IMR-90 (cell line): ENCODE measurements at regions not wholly inside any gene's neighbourhood (a gene's known extent, or its start where the extent isn't known, plus 50 kb on each side); places are given as distances from the start of the nearest gene placed in this dataset.
A peak's percentile ranks its signal among the peaks of the same experiment; 100 is the strongest.

Source experiments
- ATAC-seq: fragments of 200-7000 bp; cut with Tn5 transposase; 2 replicates; pipeline ENCODE4 v1.9.1; 2020; ENCODE audit warnings: low read depth, mild to moderate bottlenecking, moderate library complexity
- BruUV-seq: library from RNA; stranded (reverse); fragments of 400-500 nt; replicated peaks from 2 replicates; lab custom pipeline; 2021; lab: Mats Ljungman, UMichigan
- CTCF ChIA-PET: fragments of 300-600 bp; formaldehyde crosslinking; extraction: SDS; loops from one replicate; lab custom pipeline; 2021; ENCODE audit warnings: antibody characterized with exemption; lab: Yijun Ruan, JAX
- POLR2A ChIA-PET: fragments of 300-600 bp; sonication (Branson Sonifier 250); formaldehyde crosslinking; loops from one replicate; lab custom pipeline; 2022; ENCODE audit warnings: antibody characterized with exemption; ENCODE audit not compliant: unreplicated experiment; lab: Charles Lee
- DNase-seq: peaks from one replicate; pipeline ENCODE4 v3.0.0; 2013
- H2AFZ ChIP-seq: replicated peaks from 2 replicates; pipeline ENCODE3; 2013; ENCODE audit warnings: low read length, mild to moderate bottlenecking; ENCODE audit not compliant: poor library complexity
- H2AK5ac ChIP-seq: 2 replicates; pipeline ENCODE4 v1.6.1; 2013; ENCODE audit warnings: low read depth, low read length, inconsistent platforms
- H2AK9ac ChIP-seq: replicated peaks from 2 replicates; pipeline ENCODE3; 2013; ENCODE audit warnings: mild to moderate bottlenecking, low read depth, low read length, moderate library complexity; ENCODE audit not compliant: poor library complexity
- H2BK120ac ChIP-seq: 2 replicates; pipeline ENCODE4 v1.6.1; 2013; ENCODE audit warnings: low read depth, low read length, inconsistent platforms
- H2BK15ac ChIP-seq: 3 replicates; pipeline ENCODE4 v1.6.1; 2013; ENCODE audit warnings: low read depth, low read length, inconsistent platforms
- H2BK20ac ChIP-seq: 2 replicates; pipeline ENCODE4 v1.6.1; 2013; ENCODE audit warnings: low read depth, mild to moderate bottlenecking, inconsistent platforms, low read length, moderate library complexity
- H2BK5ac ChIP-seq: 2 replicates; pipeline ENCODE4 v1.6.1; 2013; ENCODE audit warnings: mild to moderate bottlenecking, low read depth, low read length, inconsistent platforms; ENCODE audit not compliant: poor library complexity, severe bottlenecking
- H3K14ac ChIP-seq: replicated peaks from 2 replicates; pipeline ENCODE4 v1.6.1; 2013; ENCODE audit warnings: low read depth, low read length, inconsistent platforms
- H3K18ac ChIP-seq: 2 replicates; pipeline ENCODE4 v1.6.1; 2013; ENCODE audit warnings: low read depth, low read length, control low read depth
- H3K23ac ChIP-seq: 2 replicates; pipeline ENCODE4 v1.6.1; 2013; ENCODE audit warnings: low read depth, low read length, inconsistent platforms
- H3K27ac ChIP-seq: 2 replicates; pipeline ENCODE4 v1.5.1; 2013; ENCODE audit warnings: mild to moderate bottlenecking, control low read depth, low read length; ENCODE audit not compliant: insufficient read depth
- H3K27me3 ChIP-seq: 2 replicates; pipeline ENCODE4 v1.6.1; 2013; ENCODE audit warnings: low read length; ENCODE audit not compliant: control insufficient read depth, insufficient read depth
- H3K36me3 ChIP-seq: 2 replicates; pipeline ENCODE4 v1.6.1; 2013; ENCODE audit warnings: low read length, mixed read lengths; ENCODE audit not compliant: control insufficient read depth, insufficient read depth
- H3K4ac ChIP-seq: 2 replicates; pipeline ENCODE4 v1.6.1; 2013; ENCODE audit warnings: low read depth, low read length, inconsistent platforms
- H3K4me1 ChIP-seq: 2 replicates; pipeline ENCODE4 v1.6.1; 2013; ENCODE audit warnings: low read length, mixed read lengths; ENCODE audit not compliant: control insufficient read depth, insufficient read depth
- H3K4me2 ChIP-seq: 2 replicates; pipeline ENCODE4 v1.6.1; 2013; ENCODE audit warnings: low read depth, mild to moderate bottlenecking, control low read depth, low read length, moderate library complexity
- H3K4me3 ChIP-seq: 2 replicates; pipeline ENCODE4 v1.5.1; 2013; ENCODE audit warnings: low read depth, mild to moderate bottlenecking, control low read depth, low read length, moderate library complexity; ENCODE audit not compliant: insufficient read depth
- H3K56ac ChIP-seq: 2 replicates; pipeline ENCODE4 v1.6.1; 2013; ENCODE audit warnings: low read length, inconsistent platforms; ENCODE audit not compliant: insufficient read depth; ENCODE audit errors: extremely low read depth
- H3K79me1 ChIP-seq, 2 experiments: 2 replicates each; pipeline ENCODE4 v1.6.1; 2013; ENCODE audit warnings: low read length in 2 of 2, inconsistent platforms in 1 of 2, low read depth in 1 of 2
- H3K9ac ChIP-seq: 2 replicates; pipeline ENCODE4 v1.6.1; 2013; ENCODE audit warnings: low read depth, low read length, control low read depth
- H3K9me1 ChIP-seq: 2 replicates; pipeline ENCODE4 v1.6.1; 2013; ENCODE audit warnings: low read length, inconsistent platforms; ENCODE audit not compliant: insufficient read depth
- H3K9me3 ChIP-seq: 2 replicates; pipeline ENCODE4 v1.6.1; 2013; ENCODE audit warnings: low read length; ENCODE audit not compliant: control insufficient read depth, insufficient read depth
- H4K20me1 ChIP-seq: 2 replicates; pipeline ENCODE4 v1.6.1; 2013; ENCODE audit warnings: low read length, inconsistent platforms; ENCODE audit not compliant: insufficient read depth
- H4K5ac ChIP-seq: 2 replicates; pipeline ENCODE4 v1.6.1; 2013; ENCODE audit warnings: mild to moderate bottlenecking, low read depth, low read length, control low read depth
- H4K8ac ChIP-seq, 2 experiments: 2 replicates each; pipeline ENCODE4 v1.6.1; 2013; ENCODE audit warnings: low read depth in 2 of 2, low read length in 2 of 2, control low read depth in 1 of 2, inconsistent platforms in 1 of 2
- H4K91ac ChIP-seq: 2 replicates; pipeline ENCODE4 v1.6.1; 2013; ENCODE audit warnings: low read depth, low read length, inconsistent platforms; ENCODE audit not compliant: insufficient read depth
- BHLHE40 ChIP-seq: fragments of 150-350 bp; IDR thresholded peaks from 2 replicates; pipeline ENCODE4 v1.6.1; 2016; ENCODE audit warnings: mild to moderate bottlenecking, low read depth, low read length
- CEBPB ChIP-seq: IDR thresholded peaks from 2 replicates; pipeline ENCODE4 v1.6.1; 2012; ENCODE audit warnings: low read depth, low read length, improper control_type of control experiment
- CTCF ChIP-seq: conservative IDR thresholded peaks from 2 replicates; pipeline ENCODE4 v1.5.1; 2012; ENCODE audit warnings: mild to moderate bottlenecking, low read depth, low read length, improper control_type of control experiment
- ELK1 ChIP-seq: fragments of 150-350 bp; IDR thresholded peaks from 2 replicates; pipeline ENCODE4 v1.6.1; 2016; ENCODE audit warnings: low read depth, mild to moderate bottlenecking, low read length, moderate library complexity, borderline replicate concordance
- FOS ChIP-seq: fragments of 150-350 bp; IDR thresholded peaks from 2 replicates; pipeline ENCODE4 v1.6.1; 2016; ENCODE audit warnings: low read depth, low read length
- MAFK ChIP-seq: IDR thresholded peaks from 2 replicates; pipeline ENCODE4 v1.6.1; 2012; ENCODE audit warnings: low read depth, low read length, improper control_type of control experiment
- RAD21 ChIP-seq: IDR thresholded peaks from 2 replicates; pipeline ENCODE4 v1.6.1; 2012; ENCODE audit warnings: low read length, improper control_type of control experiment
- RCOR1 ChIP-seq: IDR thresholded peaks from 2 replicates; pipeline ENCODE4 v1.6.1; 2012; ENCODE audit warnings: mild to moderate bottlenecking, low read length, improper control_type of control experiment; ENCODE audit not compliant: insufficient replicate concordance
- RFX5 ChIP-seq: IDR thresholded peaks from 2 replicates; pipeline ENCODE4 v1.8.0; 2012; ENCODE audit warnings: low read depth, mild to moderate bottlenecking, low read length, moderate library complexity
- SMC3 ChIP-seq: fragments of 150-350 bp; IDR thresholded peaks from 2 replicates; pipeline ENCODE4 v1.6.1; 2016; ENCODE audit warnings: low read depth, mild to moderate bottlenecking, antibody characterized with exemption, low read length, moderate library complexity
- WGBS, 2 experiments: methylation state at CpG; one replicate each; pipeline versions ENCODE4 v1.1.5 to v1.1.7; 2013; ENCODE audit warnings: missing lambda C conversion rate in 2 of 2; ENCODE audit not compliant: insufficient read length in 1 of 2; ENCODE audit errors: extremely low coverage in 2 of 2; 5-methylcytosine and 5-hydroxymethylcytosine counted together
- dilution Hi-C: fragments of 300-500 bp; cut with HindIII; formaldehyde crosslinking; loops from one replicate; pipeline ENCODE4 v1.14.3; 2018; ENCODE audit warnings: low sequenced_read_pairs; ENCODE audit not compliant: unreplicated experiment
- in situ Hi-C: fragments of 300-500 bp; cut with MboI; formaldehyde crosslinking; loops from 3 replicates; pipeline ENCODE4 v1.14.3; 2019; ENCODE audit warnings: low sequenced_read_pairs, inconsistent platforms, mixed read lengths
- intact Hi-C: fragments of 100-400 bp; cut with micrococcal nuclease; formaldehyde crosslinking; loops from 2 replicates; pipeline ENCODE4 v1.10.0; 2022

GRCh38 chr20:50273601-50274491 is 83.2 kb downstream of the CEBPB start:
- Histone ChIP-seq H2AK5ac (0 out of 2 replicates have a peak overlapping the region, but pooled peaks have one; percentile 8), H2BK120ac (peak overlapping the region; percentile 28; the same call in 1 of the 2 replicates), H3K9me3 (no peaks in the 10 kb centered on the region), H3K9ac (no peak overlapping the region), H3K56ac (no peak overlapping the region), H3K36me3 (no peaks in the 10 kb centered on the region), H4K91ac (peak overlapping the region; percentile 60), H3K4me1 (no peaks in the 10 kb centered on the region; the same call in 1 of the 2 replicates), H2BK20ac (no peak overlapping the region; the same call in 1 of the 2 replicates), H3K4me3 (no peak overlapping the region), H3K9me1 (no peaks in the 10 kb centered on the region; the same call in 1 of the 2 replicates), H2BK15ac (peak overlapping the region; percentile 68; the same call in 1 of the 3 replicates), H4K20me1 (no peaks in the 10 kb centered on the region; the same call in 1 of the 2 replicates), H3K14ac (peak overlapping the region; percentile 41; the same call in 1 of the 2 replicates), H3K27ac (no peak overlapping the region), H3K4me2 (no peak overlapping the region), H2AFZ (peak overlapping the region; percentile 38), H4K5ac (no peak overlapping the region), H3K27me3 (no peaks in the 10 kb centered on the region), H3K18ac (no peak overlapping the region), H2AK9ac (no peak overlapping the region), H3K79me1 (no peaks in the 10 kb centered on the region), H3K23ac (no peak overlapping the region), H3K4ac (peak overlapping the region; percentile 11; the same call in 1 of the 2 replicates), H2BK5ac (no peak overlapping the region), H4K8ac (peak overlapping the region in 1 of 2 experiments; percentile 53; a peak in 2 of 4 replicates)
- DNase-seq (no peak), ATAC-seq (peak; percentile 39; the same call in 1 of the 2 replicates)
- in situ Hi-C loops = no loop called here
- TF ChIP-seq RFX5 (no peak), RAD21 (no peak), BHLHE40 (no peak), ELK1 (no peak), FOS (no peak), RCOR1 (no peak), SMC3 (no peak), CTCF (no peak), MAFK (no peak), CEBPB (no peak)
- ChIA-PET CTCF (no interaction called here), POLR2A (no interaction called here)
- no TSS peak for BruUV-seq
- dilution Hi-C loops = no loop called here
- WGBS, 2 experiments = 82% methylated on average over 4 of the region's 19 CpGs; no CpG with 5 or more reads in 1 of the 2 experiments
- intact Hi-C loops = no loop called here
